ENCODE measurements at regions not wholly inside any gene's neighbourhood (a gene's known extent, or its start where the extent isn't known, plus 50 kb on each side); places are given as distances from the start of the nearest gene placed in this dataset.
A peak's percentile ranks its signal among the peaks of the same experiment; 100 is the strongest.

DNA sequence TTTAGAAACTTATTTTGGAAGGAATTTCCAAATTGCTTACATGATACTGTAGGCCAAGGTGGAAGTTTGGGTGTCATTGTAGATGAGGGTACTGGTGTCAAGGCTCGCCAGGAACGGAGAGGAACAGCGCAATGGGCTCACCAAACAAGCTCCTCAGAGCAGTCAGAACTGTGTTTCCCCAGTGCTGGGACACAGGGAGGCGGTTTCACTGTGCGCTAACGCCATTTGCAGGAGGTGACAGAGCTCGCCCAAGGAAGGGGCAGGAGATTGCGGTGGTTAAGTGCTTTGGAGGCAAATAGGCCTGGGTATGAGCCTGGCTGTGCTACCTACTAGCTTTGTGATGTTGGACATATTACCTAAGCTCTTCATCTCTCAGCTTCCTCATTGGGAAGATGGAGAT lies 57.3 kb downstream of the HHEX start:
- DNase-seq, result no peak

DNA sequence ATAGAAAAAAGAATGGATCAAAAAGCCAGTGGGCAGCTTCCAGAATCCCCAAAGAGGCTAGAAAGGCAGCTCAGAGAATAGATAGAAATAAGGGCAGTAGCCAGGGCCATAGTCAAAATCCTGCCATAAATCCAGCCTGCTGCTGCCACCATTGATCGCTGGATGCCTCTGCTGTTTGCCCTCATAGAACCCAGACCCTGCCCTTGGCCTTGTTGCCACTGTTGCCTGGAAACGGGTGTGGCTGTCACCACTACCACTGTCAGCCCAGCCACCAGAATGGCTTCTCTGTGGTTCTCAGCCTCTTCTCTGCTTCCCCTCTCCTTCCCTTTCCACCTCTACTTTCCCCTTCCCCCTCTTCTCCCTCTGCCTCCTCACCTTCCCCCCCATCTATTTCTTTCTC lies 57.8 kb downstream of the HHEX start:
- no peak for DNase-seq

DNA sequence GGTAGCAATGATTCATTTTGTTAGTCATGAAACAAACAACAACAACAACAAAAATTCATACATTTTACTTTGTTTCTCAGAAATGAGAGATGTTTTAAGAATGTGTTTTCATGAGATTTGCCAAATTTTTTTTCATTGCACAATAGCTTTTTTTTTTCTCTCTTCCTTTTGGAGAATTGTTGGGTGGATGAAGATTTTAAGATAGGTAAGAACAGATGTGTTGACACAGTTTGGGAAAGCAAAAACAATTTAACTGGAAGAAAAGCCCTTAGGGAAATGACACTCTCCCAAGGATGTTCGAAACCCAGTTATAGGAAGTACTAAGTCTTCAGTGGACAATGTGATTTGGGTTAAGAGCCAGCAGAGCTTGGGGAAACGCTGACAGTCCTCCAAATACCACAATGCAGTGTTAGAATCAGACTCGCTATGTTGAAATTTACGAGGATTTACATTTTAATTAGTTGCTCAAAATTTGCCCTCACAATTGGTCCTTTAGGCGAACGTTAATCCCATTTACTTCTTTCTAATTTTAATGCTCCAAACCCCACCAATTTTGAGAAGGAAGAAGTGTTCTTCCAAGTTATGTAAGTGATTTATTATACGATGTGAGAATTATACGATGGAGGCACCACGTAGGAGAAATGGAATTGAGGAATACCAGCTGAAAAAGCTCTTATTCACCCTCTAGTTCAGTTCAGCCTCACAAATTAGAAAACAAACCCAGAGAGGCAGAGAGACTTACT lies 61.2 kb downstream of the HHEX start:
- DNase-seq, result no peak

DNA sequence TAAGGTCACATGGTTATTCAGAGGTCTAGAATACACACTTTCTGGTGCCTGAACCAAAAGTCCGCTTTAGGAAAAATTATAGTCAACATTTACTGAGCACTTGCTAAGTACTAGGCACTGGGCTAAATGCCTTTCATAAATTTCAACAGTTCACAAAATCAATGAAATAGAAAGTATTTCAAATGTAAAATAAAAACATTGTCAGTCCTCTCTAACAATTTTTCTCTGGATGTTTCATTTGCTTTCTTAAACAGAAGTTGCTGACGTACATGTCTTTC lies 61.7 kb downstream of the HHEX start:
- DNase-seq, result no peak

DNA sequence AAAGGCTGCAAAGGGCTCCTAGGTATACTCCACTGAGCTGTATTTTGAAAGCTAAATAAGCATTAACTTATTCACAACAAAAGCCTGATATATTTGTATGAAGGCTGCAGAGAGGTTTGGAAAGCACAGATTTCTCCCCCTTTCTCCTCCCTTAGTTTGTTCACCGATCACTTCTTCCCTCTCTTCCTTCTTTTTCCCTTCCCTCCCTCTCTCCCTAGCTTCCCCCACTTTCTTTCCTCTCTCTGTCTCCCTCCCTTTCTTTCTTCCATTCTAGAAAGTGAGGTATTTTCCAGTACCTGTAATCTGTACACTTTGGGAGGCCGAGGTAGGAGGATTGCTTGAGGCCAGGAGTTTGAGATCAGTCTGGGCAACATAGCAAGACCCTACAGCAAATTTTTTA lies 62.1 kb downstream of the HHEX start:
- no peak for DNase-seq

DNA sequence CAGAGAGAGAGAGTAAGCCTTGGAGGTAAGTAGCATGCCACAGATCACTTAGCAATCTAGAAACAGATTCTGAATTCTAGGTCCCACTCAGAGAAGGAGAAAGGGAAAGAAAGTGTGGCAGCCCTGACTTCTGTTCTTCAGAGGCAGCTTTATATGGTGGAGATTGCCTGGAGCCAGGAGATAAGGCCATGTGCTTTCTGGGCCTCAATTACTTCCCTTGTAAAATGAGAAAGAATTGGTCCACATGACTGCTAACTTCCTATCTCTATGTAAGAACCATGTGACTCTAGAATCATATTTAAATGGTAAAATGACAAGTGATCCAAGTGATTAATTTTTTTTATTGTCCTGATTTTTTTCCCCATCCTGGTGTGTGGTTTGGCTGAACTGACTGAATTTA lies 64.1 kb downstream of the HHEX start:
- DNase-seq, result no peak

DNA sequence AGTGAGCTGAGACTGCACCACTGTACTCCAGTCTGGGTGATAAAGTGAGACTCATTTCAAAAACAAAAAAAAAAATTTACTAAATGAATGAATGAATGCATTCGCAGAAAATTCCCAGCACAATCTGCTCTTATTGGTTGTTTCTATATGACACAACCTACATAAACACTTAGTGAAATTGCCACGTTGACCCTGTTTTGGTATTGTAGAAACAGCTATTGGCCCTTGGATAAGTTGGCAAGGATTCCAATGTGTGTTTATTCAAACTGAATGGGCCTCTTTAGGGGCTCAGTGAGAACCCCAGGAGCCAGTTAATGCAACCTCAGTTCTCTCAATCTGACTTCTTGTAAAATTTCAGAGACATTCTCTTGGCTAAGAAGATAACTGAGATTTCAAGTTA lies 66.0 kb downstream of the HHEX start:
- no peak for DNase-seq

DNA sequence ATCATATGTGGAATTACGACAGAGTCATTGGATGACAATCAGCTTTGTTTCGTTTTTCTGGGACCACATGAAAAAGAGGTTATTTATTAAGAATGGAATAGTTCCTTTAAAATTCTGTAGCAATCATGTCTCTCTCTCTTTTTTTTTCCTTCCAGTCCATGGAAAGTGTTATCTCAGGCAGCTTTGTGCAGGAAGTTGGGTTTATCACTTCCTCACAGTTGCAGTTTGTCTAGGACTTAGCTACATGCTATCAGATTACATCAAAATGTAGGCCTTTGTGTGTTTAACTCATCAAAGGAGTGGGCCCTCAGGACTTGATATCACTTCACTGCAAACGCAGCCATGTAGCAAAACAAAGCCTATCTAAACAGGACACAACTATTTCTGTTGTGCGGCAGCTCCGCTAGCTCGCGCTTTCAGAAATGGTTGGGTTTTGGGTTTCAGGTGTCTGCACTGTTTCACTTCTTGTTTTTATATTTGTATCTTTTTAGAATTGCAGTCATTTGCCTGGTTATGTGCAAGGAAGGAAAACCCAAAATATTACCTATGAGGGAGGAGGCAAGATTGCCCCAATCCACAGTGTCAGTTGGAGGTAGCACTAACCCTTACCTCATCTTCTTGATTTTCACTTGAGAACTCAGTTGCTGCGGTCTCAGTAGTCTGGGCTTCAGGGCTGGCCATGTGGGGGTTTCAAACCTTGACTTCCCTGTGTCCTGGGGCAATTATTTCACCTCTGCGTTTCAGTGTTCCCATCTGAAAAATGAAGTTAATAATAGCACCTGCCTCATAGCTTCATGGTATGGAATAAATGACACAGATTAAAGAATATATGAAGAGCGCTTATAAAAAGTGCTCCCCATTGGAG lies 66.7 kb downstream of the HHEX start:
- DNase-seq, result no peak

DNA sequence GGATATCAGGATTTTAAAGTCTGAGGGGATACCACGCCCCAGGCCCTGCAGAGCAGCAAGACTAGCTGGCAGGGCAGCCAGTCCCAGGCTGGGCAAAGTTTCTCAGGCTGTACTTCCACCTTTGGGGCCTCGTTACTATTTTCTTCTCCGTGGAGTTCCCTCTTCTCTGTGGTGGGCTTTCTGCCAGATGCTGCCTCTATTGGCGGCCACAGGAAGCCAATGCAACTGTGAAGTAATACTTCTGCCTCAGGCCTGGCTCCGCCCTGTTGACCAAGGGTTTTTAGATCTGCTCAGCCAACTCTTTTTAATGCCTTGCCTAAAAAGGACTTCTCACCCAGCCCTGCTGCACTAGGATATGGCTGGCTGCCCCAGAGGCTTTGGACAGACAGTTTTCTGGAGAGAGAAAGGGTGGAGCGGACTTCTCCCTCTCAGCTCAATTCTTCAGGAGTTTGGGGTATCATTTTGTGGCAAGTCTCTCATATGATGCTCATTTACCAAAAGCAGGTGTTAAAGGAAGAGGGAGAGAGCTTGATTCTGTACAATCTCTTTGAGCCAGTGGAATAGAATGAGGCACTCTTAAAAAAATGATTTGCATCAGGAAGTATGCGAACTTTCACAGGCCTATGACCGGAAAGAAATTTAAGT lies 67.4 kb downstream of the HHEX start:
- peak; percentile 54 for DNase-seq

DNA sequence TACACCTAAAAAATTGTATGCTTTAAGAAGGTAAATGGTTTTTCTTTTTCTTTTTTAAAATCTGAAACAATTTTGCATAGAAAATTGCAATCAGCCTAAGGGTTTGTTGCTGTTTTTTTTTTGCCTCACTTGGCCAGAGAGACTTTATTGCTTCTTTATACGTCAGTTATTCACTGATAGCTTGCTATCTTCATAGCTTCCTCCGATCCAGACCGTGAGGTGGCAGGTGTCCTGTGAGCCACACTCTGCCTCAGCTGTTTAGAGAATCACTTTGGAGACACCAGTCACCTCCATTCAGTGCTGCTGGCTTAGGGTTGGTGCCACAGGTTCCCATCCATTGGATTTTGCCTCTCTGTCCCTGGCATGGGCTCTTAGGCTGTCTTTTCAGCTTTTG lies 68.0 kb downstream of the HHEX start:
- DNase-seq, result no peak

DNA sequence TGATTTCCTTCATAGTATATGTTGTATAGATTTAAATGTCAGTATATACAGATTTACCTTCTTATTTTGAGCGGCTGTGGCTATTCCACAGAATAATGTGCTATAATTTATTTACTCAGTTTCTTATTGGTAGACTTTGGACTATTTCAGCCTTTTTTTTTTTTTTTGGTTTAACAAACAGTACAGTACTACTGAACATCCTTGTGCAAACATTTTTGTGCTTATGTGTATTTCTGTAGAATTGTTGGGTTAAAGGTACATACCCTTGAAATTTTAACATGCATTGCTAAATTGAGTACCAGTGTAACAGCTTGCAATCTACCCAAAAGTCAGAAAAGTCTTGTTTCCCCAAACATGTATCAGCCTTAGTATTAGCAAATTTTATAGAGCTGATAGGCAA lies 68.8 kb downstream of the HHEX start:
- DNase-seq, result no peak

DNA sequence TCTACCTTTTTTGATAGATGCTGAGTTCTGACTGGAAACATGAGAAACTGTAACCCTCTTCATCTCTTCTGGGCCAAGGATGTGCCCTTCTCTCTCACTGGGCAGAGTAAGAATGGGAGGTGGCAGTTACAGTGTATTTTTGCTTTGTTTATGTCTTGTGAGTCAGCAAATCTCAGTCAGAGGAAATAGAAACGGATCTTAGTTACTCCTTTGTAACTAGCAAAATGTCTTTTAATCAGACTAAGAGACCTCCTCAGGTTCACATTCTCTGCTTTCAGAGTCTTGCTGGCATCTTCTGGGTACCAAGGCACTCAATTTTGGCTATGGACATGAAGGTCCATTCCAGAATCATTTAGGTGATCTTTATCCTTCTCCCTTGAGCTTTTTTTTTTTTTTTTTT lies 70.9 kb downstream of the HHEX start:
- DNase-seq, result no peak

DNA sequence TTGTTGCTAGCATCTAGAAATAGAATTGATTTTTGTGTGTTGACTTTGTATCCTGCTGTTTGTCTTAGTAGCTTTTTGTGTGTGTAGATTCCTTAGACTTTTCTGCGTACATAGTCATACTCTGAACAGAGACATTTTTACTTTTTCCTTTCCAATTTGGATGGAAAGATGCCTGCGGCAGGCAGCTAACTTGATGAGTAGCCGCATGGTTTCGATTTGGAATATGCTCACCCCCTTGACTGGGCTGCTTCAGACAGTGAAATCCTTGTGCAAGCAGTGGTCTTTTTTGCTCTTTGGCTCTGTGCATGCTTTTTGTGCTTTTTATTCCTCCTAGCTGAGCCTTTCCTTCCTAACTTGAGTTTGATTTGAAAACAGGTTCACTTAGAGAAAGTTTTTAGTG lies 71.8 kb downstream of the HHEX start:
- DNase-seq, result no peak

DNA sequence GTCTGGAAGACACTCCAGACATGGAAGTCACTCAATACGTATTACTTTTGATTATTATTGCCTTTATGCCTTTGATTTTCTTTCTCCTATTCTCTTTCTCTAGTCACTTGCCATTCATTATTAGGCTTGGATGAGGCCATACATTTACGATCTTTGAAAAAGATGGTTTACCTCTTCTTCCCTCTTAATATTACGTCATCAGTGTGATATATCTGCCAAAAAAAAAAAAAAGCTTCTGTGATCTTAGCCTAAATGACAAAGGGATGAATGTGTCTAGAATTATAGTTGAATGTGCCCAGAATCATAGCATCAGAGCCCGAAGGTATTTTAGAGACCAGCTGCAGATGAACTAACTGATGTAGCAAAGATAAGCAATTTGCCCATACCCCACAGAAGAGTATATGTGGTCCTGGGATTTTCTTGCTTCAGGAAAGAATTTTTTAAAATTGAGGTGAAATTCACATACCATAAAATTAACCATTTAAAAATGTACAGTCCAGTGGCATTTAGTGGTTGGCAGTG lies 73.9 kb downstream of the HHEX start:
- no peak for DNase-seq

DNA sequence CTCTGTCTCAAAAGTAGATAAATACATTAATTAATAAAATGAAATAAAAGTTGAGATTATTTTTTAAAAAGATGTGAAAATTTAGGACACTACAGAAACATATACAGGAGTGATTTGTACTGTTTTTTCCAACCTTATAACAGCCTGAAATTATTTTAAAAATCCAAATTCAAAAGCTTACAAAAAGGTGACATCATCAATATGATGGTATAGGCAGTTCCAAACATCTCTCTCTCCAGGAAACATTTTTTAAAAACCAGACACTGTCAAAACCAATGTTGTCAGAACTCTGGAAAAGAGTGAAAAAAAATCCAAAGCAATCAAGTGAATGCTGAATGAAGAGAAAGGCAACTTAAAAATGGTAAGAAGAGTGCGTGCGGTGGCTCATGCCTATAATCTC lies 76.7 kb downstream of the HHEX start:
- no peak for DNase-seq

DNA sequence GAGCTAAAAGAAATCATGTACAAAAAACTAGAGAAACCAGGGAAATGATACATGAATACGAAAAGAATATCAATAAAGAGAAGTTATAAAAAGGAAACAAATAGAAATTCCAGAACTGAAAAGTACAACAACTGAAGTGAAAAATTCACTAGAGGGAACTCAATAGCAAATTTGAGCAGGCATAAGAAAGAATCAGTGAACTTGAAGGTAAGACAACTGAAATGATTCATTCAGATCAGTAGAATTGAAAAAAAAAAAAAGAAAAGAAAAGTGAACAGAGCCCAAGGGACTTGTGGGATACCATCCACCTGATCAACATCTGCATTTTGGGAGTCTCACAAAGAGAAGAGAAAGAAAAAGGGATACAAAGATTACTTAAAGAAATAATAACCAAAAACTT lies 78.3 kb downstream of the HHEX start:
- no peak for DNase-seq

DNA sequence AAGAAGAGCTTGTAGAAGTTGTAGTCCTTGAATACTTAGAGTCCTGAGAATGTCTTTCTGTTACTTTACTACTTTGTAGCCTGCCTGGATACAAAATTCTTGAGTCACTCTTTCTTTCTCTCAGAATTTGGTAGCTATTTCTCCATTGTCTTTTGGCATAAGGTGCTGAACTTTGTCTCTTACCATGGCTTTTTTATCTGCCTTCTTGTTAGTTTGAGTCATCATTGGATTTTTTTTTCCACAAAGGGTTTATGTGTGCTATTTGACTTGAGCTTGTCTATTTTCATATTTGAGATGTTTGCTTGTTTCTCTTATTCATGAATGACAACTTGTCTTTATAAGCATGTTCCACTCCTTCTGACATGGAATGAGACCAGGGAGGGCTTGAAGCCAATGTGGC lies 74.5 kb upstream of the EXOC6 start:
- no peak for DNase-seq

DNA sequence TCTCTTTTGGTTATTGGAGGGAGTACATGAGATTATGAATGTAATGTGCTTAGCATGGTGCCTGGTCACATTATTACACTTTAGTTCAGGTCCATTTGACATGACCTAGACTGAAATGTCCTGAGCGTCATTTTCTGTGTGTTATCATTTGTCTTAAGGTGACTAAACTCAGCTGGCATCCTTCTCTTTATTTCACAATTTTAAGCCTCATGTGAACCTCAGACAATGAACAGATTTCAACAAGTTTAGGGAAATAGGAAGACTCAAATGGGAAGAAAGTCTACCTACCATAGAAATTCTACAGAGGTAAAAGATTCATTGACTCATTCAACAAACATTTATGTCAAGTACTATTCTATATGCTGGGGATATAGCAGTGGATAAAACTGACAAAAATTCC lies 70.2 kb upstream of the EXOC6 start:
- no peak for DNase-seq

DNA sequence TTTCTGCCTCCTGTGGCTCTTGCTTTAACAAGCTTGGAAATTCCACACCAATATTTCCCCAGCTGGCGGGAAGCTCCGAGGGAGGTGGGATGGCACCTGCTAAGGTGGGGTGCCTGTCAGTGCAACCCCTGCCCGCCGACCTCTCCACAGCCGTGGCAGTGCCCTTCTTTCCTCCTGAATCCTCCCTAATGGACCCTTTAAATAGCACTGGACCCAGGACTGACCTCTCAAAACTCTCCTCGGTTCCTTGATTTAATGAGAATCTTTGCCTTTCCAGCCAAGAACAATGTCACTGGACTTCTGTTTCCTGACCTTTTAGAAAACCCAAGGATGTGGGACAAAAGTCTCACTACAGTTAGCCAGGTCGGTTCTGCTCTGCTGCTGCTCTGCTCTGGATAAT lies 63.2 kb upstream of the EXOC6 start:
- no peak for DNase-seq

DNA sequence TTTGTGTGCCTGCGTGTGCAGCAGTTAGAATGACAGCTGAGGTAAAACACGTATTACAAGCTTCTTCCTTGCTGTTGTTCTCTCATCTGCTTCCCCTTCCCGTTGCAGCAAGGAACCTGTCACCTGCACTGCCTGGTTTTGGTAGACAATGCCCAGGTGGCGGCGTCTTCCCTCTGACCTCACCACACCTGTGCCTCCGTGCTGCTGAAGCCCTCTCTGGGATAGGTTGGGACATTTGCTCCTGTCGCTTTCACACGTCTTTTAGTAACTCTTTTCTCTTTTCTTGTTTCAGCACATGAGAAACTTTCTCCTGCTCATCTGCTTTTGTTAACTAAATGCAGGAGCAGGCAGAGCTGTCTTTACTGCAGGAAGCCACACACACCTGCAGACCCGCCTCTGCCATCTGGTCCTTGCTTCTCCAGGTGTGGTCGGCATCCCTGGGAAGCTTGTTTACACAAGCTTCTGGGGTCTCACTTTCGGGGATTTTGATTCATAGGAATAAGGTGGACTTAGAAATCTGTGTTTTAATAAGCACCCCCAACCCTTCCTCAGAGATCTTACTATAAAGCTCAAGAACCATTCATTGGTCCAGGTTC lies 60.7 kb upstream of the EXOC6 start:
- DNase-seq, result no peak

DNA sequence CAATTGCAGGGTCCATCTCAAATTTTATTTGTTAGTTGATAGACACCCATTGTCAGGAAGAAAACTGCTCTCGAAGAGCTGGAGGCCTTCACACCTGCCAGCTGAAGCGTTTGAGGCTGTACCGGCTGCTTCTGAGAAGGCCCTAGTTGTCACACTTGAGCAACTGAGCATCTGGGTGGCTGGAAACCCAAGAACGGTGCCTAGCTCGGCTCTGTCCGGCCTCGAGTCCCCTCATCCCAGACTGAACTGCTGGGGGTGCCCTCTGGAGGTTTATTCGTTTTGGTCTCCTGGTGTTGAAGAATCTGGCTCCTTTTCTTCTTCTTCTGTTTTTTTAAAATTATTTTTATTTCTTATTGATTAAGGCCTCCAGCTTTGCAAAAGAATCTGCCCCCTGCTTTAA lies 59.3 kb upstream of the EXOC6 start:
- DNase-seq, result no peak

DNA sequence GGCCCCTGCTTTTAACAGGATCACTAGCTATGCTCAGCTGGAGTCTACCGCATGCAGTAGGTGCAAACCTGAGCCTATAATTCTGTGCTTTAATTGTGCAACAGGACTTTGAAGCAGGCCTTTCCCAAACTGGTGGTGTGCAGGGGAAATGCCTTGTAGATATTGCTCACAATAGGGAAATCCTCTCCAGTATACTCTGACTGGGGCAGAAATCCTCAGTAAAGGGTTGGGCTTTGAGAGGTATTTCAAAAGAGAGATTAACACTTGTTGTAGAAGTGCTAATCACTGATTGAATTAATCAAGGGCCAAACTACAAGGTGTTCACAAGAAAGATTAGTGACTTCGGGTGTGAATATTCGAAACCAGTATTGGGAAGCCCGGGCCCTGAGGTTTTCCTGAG lies 58.5 kb upstream of the EXOC6 start:
- no peak for DNase-seq

DNA sequence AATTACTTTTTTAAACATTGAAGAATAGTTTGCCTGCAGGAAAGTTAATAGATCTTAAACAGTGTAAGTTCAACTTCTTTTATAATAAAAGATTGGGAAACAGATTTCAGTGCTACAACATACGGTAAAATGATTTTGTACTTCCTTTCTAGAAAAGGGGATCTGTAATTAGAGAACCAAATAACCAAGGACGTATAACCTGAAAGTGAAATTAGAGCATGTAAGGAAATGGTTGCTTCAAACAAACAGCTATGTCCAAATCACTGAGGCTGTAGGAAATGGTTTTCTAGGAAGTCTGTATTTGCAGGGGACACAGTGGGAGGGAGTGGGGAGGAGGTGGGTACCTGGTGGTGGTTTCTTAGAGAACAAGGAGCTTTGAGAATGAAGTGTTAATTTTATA lies 57.9 kb upstream of the EXOC6 start:
- DNase-seq, result no peak
